Activated CD8-positive, alpha-beta memory T cell treated with anti-CD3 and anti-CD28 coated beads for 36 hours (primary cell): ENCODE measurements at regions not wholly inside any gene's neighbourhood (a gene's known extent, or its start where the extent isn't known, plus 50 kb on each side); places are given as distances from the start of the nearest gene placed in this dataset.
"Not testable (repeated sequence)": the region's sequence is repeated elsewhere in the genome, so short reads cannot be mapped to it uniquely, and the experiment has no call there.

ENCODE experiments used
- CTCF ChIA-PET: fragments of 350-600 bp; sonication (Branson Sonifier 250); formaldehyde crosslinking; loops from one replicate; lab custom pipeline; 2021; ENCODE audit warnings: antibody characterized with exemption; lab: Charles Lee
- POLR2A ChIA-PET: fragments of 350-600 bp; sonication (Branson Sonifier 250); formaldehyde crosslinking; loops from one replicate; lab custom pipeline; 2021; ENCODE audit warnings: antibody characterized with exemption; lab: Charles Lee

DNA sequence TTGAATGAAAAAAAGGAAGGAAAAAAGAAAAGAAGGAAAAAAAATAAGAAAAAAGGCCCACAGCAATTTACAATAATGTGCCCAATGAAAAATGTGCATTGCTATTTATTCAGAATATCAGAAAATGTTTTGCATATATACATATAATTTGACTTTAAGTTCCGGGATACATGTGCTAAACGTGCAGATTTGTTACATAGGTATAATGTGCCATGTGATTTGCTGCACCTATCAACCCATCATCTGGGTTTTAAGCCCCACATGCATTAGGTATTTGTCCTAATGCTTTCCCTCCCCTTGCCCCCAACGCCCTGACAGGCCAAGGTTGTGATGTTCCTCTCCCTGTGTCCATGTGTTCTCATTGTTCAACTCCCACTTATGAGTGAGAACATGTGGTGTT is 738.0 kb upstream of the CDH6 start:
- CTCF ChIA-PET, POLR2A ChIA-PET: not testable (repeated sequence)

GRCh38 chr5:30453168-30453567 is 740.3 kb upstream of the CDH6 start:
- POLR2A ChIA-PET, result no interaction called here
- CTCF ChIA-PET, result no interaction called here

DNA sequence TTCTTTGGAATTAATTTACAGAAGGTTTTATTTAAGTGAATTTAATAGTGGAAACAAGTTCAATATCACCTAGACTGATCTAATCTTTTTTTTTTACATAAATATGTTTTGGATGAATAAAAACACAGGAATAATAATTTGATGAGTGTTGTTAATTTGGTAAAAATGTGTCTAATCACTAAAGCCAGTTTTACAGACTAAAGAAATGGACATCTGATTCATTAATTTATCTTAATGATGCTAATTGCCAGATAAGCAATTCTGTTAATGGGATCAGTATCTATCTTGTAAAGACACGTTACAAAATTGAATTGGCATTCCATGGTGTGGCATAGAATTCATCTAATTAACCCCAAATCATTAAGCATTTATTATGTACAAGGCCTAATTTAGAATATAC is 743.3 kb upstream of the CDH6 start:
- CTCF ChIA-PET, result no interaction called here
- POLR2A ChIA-PET, result no interaction called here

- CTCF ChIA-PET, result no interaction called here
These were observed 746.1 kb upstream of the CDH6 start for GRCh38 chr5:30447431-30447830.

DNA sequence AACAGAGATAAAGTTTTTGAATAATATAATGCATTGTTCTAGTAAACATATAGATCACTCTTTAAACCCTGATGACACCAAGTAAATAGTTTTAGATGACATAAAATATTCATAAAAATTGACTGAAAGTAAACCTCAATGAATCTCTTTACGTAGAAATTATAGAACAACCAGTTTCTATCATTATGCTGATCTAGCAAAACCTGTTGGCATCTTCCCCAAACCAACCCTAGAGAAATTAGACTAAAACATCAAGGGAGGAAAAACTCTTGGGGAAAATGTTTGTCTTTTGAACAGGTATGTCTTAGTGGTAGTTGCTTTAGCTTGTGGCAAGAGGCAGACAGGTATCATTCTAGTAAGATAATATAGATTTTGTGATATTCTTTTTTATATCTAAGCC is 747.0 kb upstream of the CDH6 start:
- ChIA-PET CTCF (no interaction called here), POLR2A (no interaction called here)

More at GRCh38 chr5:30447431-30447830, 746.1 kb upstream of the CDH6 start:
- POLR2A ChIA-PET, result no interaction called here

DNA sequence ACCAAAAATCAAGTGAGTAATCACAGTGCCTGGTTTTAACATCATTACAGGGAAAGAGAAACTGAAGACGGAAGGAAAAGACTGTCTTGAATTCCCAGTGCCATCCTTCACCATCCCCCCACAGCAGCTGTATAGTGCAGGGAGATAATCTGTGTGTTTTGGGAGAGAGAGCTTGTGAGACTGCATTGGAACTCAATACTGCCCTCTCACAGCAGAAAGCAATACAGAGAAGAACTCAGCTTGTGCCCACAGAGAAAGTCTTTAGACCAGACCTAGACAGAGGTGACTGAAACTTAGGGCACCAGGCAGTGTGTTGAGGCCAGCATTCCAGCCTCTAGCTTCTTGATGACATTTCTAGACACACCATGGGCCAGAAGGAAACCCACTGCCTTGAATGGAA is 754.7 kb upstream of the CDH6 start:
- ChIA-PET POLR2A (no interaction called here), CTCF (no interaction called here)

DNA sequence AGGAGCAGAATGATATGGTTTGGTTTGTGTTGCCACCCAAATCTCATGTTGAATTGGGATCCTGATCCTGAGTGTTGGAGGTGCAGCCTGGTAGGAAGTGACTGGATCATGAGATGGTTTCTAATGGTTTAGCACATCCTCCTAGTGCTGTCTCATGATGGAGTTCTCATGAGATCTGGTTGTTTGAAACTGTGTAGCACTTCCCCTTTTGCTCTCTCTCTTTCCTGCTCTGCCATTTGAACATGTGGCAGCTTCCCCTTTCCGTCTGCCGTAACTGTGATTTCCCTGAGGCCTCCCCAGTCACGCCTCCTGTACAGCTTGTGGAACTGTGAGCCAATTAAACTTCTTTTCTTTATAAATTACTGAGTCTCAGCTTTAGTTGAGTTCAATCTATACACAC is 756.8 kb upstream of the CDH6 start:
- CTCF ChIA-PET, result no interaction called here
- POLR2A ChIA-PET, result no interaction called here

GRCh38 chr5:30428866-30429407 is 764.5 kb upstream of the CDH6 start:
- CTCF ChIA-PET, POLR2A ChIA-PET: not testable (repeated sequence)

- ChIA-PET POLR2A (no interaction called here), CTCF (no interaction called here)
These were observed 779.4 kb upstream of the CDH6 start for GRCh38 chr5:30414078-30414477.

DNA sequence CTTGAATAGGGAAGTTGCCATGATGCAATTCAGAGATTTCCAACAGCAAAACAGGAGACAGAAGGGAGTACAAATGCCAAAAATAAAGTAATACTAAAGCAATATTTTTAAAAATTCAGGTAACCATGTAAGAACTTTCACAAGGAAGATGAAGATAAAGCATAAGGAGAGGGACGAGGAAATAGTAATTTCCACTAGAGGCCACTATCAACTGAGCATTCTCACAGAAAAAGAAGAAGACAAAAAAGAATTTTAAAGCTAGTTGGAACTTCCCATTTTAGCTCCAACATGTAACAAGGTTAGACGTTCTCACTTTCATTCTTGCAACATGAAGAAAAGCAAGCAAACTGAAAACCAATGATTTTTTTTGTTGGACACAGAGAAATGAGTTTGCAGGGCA is 779.9 kb upstream of the CDH6 start:
- POLR2A ChIA-PET, result no interaction called here
- CTCF ChIA-PET, result no interaction called here

DNA sequence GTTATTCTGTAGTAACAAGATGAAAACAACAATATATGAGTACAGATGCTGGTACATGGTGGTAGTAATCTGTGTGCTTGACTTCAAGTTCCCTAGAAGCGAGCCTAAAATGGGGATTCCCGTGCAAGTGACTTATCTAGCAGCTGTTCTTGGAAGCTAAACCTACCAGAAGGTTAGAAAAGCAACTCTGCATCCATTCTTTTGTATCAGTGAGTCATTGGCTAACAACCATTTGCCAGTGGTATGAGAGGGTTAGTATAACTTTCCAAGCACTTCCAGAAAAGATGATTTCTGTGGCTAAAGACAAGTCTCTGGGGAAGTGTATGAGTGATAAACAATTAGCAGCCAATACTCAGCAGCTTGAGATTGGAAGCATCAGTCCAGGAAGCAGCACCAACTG is 787.7 kb upstream of the CDH6 start:
- POLR2A ChIA-PET, result no interaction called here
- CTCF ChIA-PET, result no interaction called here

GRCh38 chr5:30401479-30402058 is 791.9 kb upstream of the CDH6 start:
- ChIA-PET POLR2A (no interaction called here), CTCF (no interaction called here)

- ChIA-PET CTCF (no interaction called here), POLR2A (no interaction called here)
These were observed 795.1 kb upstream of the CDH6 start for GRCh38 chr5:30398423-30398822.

DNA sequence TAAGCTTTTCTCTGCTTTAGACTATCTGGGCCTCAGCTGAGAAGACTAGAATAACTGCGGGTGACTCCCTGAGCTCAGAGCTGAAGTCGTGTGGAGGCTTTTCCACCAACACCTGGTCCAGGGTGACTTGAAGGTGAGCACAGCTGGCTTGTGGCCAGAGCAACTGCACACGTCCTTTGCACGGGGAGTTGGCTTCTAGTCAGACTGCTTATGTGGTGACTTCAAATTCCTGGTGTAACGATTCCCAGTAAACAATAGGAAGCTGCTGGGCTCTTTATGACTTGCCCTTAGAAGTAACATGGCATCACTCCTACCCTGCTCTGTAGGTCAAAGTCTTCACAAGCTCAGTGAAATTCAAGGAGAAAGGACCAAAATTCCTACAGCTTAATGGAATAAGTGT is 800.6 kb upstream of the CDH6 start:
- ChIA-PET POLR2A (no interaction called here), CTCF (no interaction called here)

- ChIA-PET POLR2A (no interaction called here), CTCF (no interaction called here)
These were observed 803.4 kb upstream of the CDH6 start for GRCh38 chr5:30390095-30390494.

DNA sequence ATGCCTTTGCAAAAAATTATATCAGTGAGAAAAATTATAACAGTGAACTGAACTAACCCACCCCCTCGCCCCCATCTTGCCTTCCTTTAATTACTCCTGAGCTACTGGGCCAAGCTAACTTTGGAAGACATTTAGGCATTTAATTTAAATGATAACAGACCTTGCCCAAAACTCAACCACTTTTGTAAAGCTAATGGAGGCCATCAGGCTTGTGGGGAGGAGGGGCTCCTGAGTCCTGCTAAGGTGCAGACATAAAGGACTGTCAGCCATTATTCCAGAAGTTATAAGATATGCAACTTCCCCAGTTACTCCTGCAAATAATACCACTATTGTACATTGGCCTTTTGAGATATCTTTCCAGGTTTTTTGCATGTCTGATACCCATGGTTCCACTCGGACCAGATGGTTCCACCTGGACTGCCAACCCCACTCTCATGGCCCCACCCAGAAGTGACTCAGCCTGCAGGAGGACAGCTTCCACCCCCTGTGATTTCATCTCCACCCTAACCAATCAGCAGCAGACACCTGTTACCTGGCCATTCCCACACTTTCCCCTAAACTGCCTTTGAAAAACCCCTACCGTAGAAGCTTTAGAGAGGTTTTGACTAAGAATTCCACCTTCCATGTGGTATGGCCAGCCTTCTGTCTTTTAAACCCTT is 805.4 kb upstream of the CDH6 start:
- ChIA-PET POLR2A (no interaction called here), CTCF (no interaction called here)

DNA sequence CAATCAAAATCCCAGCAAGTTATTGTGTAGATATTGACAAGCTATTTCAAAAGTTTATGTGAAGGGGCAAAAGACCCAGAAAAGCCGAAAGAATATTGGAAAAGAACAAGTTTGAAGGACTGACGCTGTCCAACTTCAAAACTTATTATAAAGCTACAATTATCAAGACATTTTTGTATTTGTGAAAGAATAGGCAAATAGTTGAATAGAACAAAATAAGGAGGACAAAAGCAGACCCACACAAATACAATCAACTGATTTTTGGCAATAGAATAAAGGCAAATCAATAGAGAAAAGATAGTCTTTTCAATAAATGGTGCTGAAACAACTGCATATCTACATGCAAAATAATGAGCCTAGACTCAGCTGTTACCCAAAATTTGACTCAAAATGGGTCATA is 807.7 kb upstream of the CDH6 start:
- CTCF ChIA-PET, result no interaction called here
- POLR2A ChIA-PET, result no interaction called here

GRCh38 chr5:30384171-30384570 is 809.3 kb upstream of the CDH6 start:
- ChIA-PET POLR2A (no interaction called here), CTCF (no interaction called here)

DNA sequence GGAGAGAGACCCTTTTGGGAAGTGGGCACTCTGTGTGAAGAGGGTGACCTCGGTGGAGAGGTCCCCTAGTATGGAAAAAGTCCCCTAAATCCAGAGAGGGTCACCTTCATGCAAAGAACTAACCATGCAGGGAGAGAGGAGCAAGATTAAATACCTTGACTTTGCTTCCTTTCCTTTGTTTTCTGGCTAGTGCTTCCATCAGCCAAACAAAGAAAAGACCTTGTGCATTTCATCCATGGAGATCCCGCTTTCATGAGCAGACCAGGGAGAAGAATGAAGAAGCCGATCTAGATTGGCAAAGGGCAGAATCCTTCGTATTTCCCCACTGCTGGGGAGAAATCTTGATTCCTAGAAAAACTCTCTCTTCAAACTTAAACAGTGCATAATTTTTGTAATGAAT is 813.3 kb upstream of the CDH6 start:
- POLR2A ChIA-PET, result no interaction called here
- CTCF ChIA-PET, result no interaction called here

GRCh38 chr5:30376848-30377247 is 816.6 kb upstream of the CDH6 start:
- ChIA-PET CTCF (no interaction called here), POLR2A (no interaction called here)

DNA sequence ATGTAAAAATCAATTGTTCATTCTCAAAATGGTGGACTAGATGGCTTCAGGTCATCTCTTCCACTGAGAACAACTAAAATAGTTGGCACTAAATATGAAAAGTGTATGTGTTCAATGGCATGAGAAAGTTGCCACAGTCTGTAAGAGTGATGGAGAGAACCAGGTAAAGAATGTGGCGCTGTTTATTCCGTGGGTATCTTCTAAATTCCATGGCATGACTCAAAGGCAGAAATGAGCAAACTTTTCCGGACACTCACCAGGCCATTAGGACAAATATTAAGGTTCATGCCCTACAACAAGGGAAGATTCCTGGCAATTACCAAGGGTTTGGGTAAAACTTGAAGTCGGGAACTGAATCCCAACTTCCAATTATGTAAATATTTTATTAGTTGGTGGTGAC is 825.4 kb upstream of the CDH6 start:
- POLR2A ChIA-PET, result no interaction called here
- CTCF ChIA-PET, result no interaction called here

DNA sequence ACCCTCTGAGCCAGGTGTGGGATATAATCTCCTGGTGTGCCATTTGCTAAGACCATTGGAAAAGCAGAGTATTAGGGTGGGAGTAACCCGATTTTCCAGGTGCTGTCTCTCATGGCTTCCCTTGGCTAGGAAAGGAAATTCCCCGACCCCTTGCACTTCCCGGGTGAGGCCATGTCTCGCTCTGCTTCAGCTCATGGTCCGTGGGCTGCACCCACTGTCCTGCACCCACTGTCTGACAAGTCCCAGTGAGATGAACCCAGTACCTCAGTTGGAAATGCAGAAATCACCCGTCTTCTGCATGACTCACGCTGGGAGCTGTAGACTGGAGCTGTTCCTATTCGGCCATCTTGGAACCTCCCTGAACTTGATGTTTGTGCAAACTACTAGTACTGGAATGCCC is 828.5 kb upstream of the CDH6 start:
- POLR2A ChIA-PET, CTCF ChIA-PET: not testable (repeated sequence)
